OCI-LY7 (cell line): ENCODE measurements at regions not wholly inside any gene's neighbourhood (a gene's known extent, or its start where the extent isn't known, plus 50 kb on each side); places are given as distances from the start of the nearest gene placed in this dataset.

Experiments
- BruUV-seq: library from RNA; stranded (reverse); fragments of 400-500 nt; replicated peaks from 2 replicates; lab custom pipeline; 2021; lab: Mats Ljungman, UMichigan
- CTCF ChIA-PET: fragments of 300-600 bp; sonication (Branson Sonifier 250); formaldehyde crosslinking; loops from one replicate; lab custom pipeline; 2022; ENCODE audit warnings: antibody characterized with exemption; ENCODE audit not compliant: unreplicated experiment; lab: Charles Lee
- POLR2A ChIA-PET: fragments of 300-600 bp; sonication (Branson Sonifier 250); formaldehyde crosslinking; loops from one replicate; lab custom pipeline; 2022; ENCODE audit warnings: antibody characterized with exemption; lab: Charles Lee
- DNase-seq: peaks from one replicate; pipeline ENCODE4 v3.0.0-alpha.2; 2015; ENCODE audit warnings: low spot score
- H2AFZ ChIP-seq: fragments of 200-600 bp; sonication (generic), shearing (Covaris generic); 2 replicates; pipeline ENCODE4 v1.6.1; 2014; ENCODE audit warnings: mild to moderate bottlenecking, antibody characterized with exemption, low read length, moderate library complexity
- H3K27ac ChIP-seq: fragments of 200-600 bp; sonication (generic); 2 replicates; pipeline ENCODE4 v1.5.1; 2014; ENCODE audit warnings: mixed run types, low read depth, mild to moderate bottlenecking, moderate library complexity, low read length, inconsistent platforms; ENCODE audit not compliant: poor library complexity, severe bottlenecking
- H3K36me3 ChIP-seq: fragments of 200-600 bp; sonication (generic); 2 replicates; pipeline ENCODE4 v1.6.1; 2014; ENCODE audit warnings: mild to moderate bottlenecking, antibody characterized with exemption, low read length, moderate library complexity, mixed read lengths; ENCODE audit not compliant: insufficient read depth
- H3K4me1 ChIP-seq: fragments of 200-600 bp; sonication (generic); 2 replicates; pipeline ENCODE4 v1.5.1; 2014; ENCODE audit warnings: mild to moderate bottlenecking, low read length; ENCODE audit not compliant: insufficient read depth, poor library complexity, severe bottlenecking
- H3K4me2 ChIP-seq: fragments of 200-600 bp; sonication (generic); 2 replicates; pipeline ENCODE4 v1.6.1; 2014; ENCODE audit warnings: mild to moderate bottlenecking, low read length
- H3K4me3 ChIP-seq: fragments of 200-600 bp; sonication (generic); 2 replicates; pipeline ENCODE4 v1.5.1; 2014; ENCODE audit warnings: mild to moderate bottlenecking, low read depth, low read length; ENCODE audit not compliant: poor library complexity, severe bottlenecking
- H3K79me2 ChIP-seq: fragments of 200-600 bp; sonication (generic); 2 replicates; pipeline ENCODE4 v1.6.1; 2016; ENCODE audit warnings: low read depth, mild to moderate bottlenecking, low read length, moderate library complexity, mixed read lengths; ENCODE audit not compliant: insufficient read depth
- H3K9me2 ChIP-seq: fragments of 200-600 bp; sonication (generic); 2 replicates; pipeline ENCODE4 v1.6.1; 2016; ENCODE audit warnings: mild to moderate bottlenecking, low read length, mixed read lengths; ENCODE audit not compliant: insufficient read depth
- H3K9me3 ChIP-seq: fragments of 200-600 bp; sonication (generic); 2 replicates; pipeline ENCODE4 v1.6.1; 2014; ENCODE audit warnings: mild to moderate bottlenecking, mixed run types, low read length, mixed read lengths
- H4K20me1 ChIP-seq: fragments of 200-600 bp; sonication (generic); 2 replicates; pipeline ENCODE4 v1.6.1; 2014; ENCODE audit warnings: mild to moderate bottlenecking, antibody characterized with exemption, low read length, moderate library complexity, mixed read lengths; ENCODE audit not compliant: insufficient read depth
- CTCF ChIP-seq: fragments of 200-600 bp; sonication (generic); conservative IDR thresholded peaks from 2 replicates; pipeline ENCODE4 v1.5.1; 2014; ENCODE audit warnings: mild to moderate bottlenecking, antibody characterized with exemption, low read length, moderate library complexity, mixed read lengths
- EZH2phosphoT487 ChIP-seq: fragments of 200-600 bp; sonication (generic); IDR thresholded peaks from 2 replicates; pipeline ENCODE4 v1.6.1; 2018; ENCODE audit warnings: low read depth, borderline replicate concordance, mild to moderate bottlenecking, mixed run types, antibody characterized with exemption, low read length, moderate library complexity, mixed read lengths
- intact Hi-C: fragments of 100-400 bp; cut with micrococcal nuclease; formaldehyde crosslinking; loops from one replicate; pipeline ENCODE4 v1.10.0; 2022; ENCODE audit not compliant: unreplicated experiment

DNA sequence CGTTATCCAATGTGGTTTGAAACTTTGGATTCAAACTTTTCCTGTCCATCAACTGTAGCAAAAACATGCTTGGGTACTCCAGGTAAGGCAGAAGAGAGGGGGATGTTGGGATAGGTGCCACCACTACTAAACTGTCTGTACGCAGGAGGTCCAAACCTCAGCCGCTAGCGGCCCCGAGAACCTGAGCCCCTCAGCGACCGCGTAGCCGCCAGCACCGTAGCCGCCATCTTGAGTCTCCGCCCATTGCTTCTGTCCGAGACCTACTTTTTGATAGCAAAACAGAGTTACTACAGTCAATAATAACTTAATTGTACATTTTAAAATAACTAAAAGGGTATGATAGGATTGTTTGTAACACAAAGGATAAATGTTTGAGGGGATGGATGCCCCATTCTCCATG lies 119.9 kb upstream of the GRID2 start:
- Histone ChIP-seq H2AFZ (no peak overlapping the region), H4K20me1 (no peaks in the 10 kb centered on the region), H3K4me3 (no peak overlapping the region), H3K4me2 (no peak overlapping the region), H3K36me3 (no peaks in the 10 kb centered on the region), H3K4me1 (no peaks in the 10 kb centered on the region), H3K27ac (no peak overlapping the region), H3K9me3 (no peaks in the 10 kb centered on the region), H3K79me2 (no peaks in the 10 kb centered on the region), H3K9me2 (no peaks in the 10 kb centered on the region)
- intact Hi-C loops = no loop called here
- no TSS peak for BruUV-seq
- no peak for TF ChIP-seq EZH2phosphoT487
- no peak for TF ChIP-seq CTCF
- no peak for DNase-seq
- ChIA-PET CTCF (no interaction called here), POLR2A (no interaction called here)

DNA sequence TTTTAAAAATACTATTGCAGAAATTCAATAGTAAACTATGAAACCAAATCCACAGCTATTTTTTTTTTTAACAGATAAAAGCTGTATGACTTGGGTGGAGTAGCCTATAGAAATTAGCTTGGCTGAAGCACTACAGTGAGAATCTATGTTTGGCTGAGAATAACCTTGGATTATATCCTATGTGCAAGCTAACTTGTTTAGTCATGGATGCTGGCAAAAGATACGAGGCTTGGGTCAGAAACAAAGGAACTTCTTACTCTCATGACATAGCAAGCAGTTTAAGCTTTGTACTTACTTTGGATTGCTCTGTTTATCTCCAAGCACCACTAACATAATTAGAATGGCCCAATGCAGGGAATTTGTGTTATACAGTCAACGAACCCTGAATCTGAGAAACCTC lies 119.2 kb upstream of the GRID2 start:
- no peak for DNase-seq
- ChIA-PET POLR2A (no interaction called here), CTCF (no interaction called here)
- BruUV-seq = no TSS peak
- no peaks in the 10 kb centered on the region for H3K79me2 ChIP-seq
- H3K36me3 ChIP-seq = no peaks in the 10 kb centered on the region
- H3K4me1 ChIP-seq = no peaks in the 10 kb centered on the region
- intact Hi-C loops = no loop called here
- H3K9me2 ChIP-seq = no peaks in the 10 kb centered on the region
- H4K20me1 ChIP-seq = no peaks in the 10 kb centered on the region
- TF ChIP-seq EZH2phosphoT487 = no peak
- TF ChIP-seq CTCF = no peak
- H3K4me3 ChIP-seq = no peak overlapping the region
- H3K9me3 ChIP-seq = no peaks in the 10 kb centered on the region
- no peak overlapping the region for H3K27ac ChIP-seq
- no peak overlapping the region for H3K4me2 ChIP-seq
- H2AFZ ChIP-seq = no peak overlapping the region

- Histone ChIP-seq H3K9me3 (no peaks in the 10 kb centered on the region), H3K4me1 (no peaks in the 10 kb centered on the region), H3K36me3 (no peaks in the 10 kb centered on the region), H3K4me2 (no peak overlapping the region), H3K4me3 (no peak overlapping the region), H3K9me2 (no peaks in the 10 kb centered on the region), H3K27ac (no peak overlapping the region), H2AFZ (no peak overlapping the region), H4K20me1 (no peaks in the 10 kb centered on the region), H3K79me2 (no peaks in the 10 kb centered on the region)
- POLR2A ChIA-PET = no interaction called here
- intact Hi-C loops = no loop called here
- CTCF ChIA-PET = no interaction called here
- no peak for DNase-seq
- no TSS peak for BruUV-seq
- TF ChIP-seq CTCF (no peak), EZH2phosphoT487 (no peak)
Observed at GRCh38 chr4:92186239-92186638, 117.5 kb upstream of the GRID2 start.
